Progenitor cell of endocrine pancreas (in vitro differentiated cells): ENCODE measurements at regions not wholly inside any gene's neighbourhood (a gene's known extent, or its start where the extent isn't known, plus 50 kb on each side); places are given as distances from the start of the nearest gene placed in this dataset.

Source experiments
- DNase-seq: peaks from one replicate; pipeline ENCODE4 v3.0.0; 2021; ENCODE audit warnings: low spot score; ENCODE audit not compliant: unreplicated experiment
- H3K27ac Mint-ChIP-seq: 2 replicates; pipeline ENCODE4 v1.8.0; 2021; ENCODE audit warnings: mild to moderate bottlenecking, moderate library complexity, mixed read lengths
- H3K27me3 Mint-ChIP-seq: 2 replicates; pipeline ENCODE4 v1.8.0; 2021; ENCODE audit warnings: mixed read lengths
- H3K36me3 Mint-ChIP-seq: 2 replicates; pipeline ENCODE4 v1.8.0; 2022; ENCODE audit warnings: mixed read lengths; ENCODE audit not compliant: insufficient read depth
- H3K4me1 Mint-ChIP-seq: 2 replicates; pipeline ENCODE4 v1.8.0; 2021; ENCODE audit warnings: low read depth, mixed read lengths
- H3K4me3 Mint-ChIP-seq: 2 replicates; pipeline ENCODE4 v1.8.0; 2021; ENCODE audit warnings: low read depth, mild to moderate bottlenecking, moderate library complexity, mixed read lengths
- H3K9me3 Mint-ChIP-seq: 2 replicates; pipeline ENCODE4 v1.8.0; 2021; ENCODE audit warnings: low read depth, mixed read lengths
- TF ChIP-seq, protein P1 (sequence below): fragments of 200-600 bp; sonication (generic); IDR thresholded peaks from one replicate; pipeline ENCODE4 v1.5.0; 2021; ENCODE audit warnings: antibody characterized with exemption, mild to moderate bottlenecking; ENCODE audit not compliant: unreplicated experiment

DNA sequence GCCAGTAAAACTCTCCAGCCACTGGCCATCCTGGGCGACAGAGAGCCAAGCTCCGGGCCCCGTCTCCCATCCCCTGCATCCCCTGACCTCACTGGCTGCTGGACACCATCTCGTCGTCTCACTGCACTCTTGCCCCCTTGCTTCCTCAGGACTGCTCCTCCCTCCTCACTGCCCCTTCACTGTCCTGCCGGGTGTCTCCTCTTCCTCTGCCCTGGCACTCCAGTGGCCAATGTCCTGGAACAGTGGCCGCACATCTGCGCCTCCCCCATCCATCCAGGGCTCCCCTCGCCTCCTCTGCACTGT lies 800.4 kb downstream of the BRD1 start:
- peak overlapping the region; percentile 12 for H3K27ac Mint-ChIP-seq
- H3K27me3 Mint-ChIP-seq, result peaks cover 31% of the 10 kb centered on the region
- TF ChIP-seq, protein P1, sequence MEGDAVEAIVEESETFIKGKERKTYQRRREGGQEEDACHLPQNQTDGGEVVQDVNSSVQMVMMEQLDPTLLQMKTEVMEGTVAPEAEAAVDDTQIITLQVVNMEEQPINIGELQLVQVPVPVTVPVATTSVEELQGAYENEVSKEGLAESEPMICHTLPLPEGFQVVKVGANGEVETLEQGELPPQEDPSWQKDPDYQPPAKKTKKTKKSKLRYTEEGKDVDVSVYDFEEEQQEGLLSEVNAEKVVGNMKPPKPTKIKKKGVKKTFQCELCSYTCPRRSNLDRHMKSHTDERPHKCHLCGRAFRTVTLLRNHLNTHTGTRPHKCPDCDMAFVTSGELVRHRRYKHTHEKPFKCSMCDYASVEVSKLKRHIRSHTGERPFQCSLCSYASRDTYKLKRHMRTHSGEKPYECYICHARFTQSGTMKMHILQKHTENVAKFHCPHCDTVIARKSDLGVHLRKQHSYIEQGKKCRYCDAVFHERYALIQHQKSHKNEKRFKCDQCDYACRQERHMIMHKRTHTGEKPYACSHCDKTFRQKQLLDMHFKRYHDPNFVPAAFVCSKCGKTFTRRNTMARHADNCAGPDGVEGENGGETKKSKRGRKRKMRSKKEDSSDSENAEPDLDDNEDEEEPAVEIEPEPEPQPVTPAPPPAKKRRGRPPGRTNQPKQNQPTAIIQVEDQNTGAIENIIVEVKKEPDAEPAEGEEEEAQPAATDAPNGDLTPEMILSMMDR, result no peak

DNA sequence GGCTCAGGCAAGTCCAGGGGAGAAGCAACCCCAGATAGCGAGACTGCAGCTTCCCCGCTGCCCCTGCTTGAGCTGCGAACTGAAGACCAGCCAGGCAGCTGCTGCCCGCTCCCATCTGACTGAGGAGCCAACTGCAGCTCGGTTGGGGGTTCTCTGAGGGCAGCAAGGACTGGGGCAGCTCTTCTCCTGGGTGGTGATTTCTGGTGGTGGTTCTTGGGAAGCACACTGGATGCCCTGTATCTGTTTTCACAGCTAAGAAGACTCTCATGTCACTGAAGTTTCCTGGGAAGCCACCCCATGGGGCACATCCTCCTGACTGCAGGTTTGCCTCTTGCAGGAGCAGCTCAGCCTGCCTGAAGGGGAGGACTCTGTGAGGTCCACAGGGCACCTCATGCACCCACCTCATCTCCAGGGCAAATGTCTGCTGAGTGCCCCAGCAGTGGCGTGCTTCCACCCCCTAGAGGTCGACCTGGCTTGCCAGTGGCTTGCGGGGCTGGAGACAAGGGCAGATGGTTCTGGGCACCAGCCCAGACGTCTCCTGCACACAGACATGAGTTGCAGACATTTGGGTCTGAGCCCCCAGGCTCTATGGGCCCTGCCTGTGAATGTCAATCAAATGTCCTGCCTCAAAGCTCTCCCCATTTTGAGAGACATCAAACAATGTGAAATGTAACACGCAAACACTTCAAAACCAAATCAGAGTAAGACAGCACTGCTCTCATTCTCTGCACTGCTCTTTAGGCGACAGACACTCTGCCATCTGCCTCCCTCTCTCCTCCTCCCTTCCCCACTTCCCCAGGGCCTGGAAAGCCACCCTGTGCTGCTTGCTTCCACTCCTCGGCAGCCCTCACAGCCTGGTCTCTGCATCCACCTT lies 800.9 kb downstream of the BRD1 start:
- no peaks in the 10 kb centered on the region for H3K36me3 Mint-ChIP-seq
- peaks cover 31% of the 10 kb centered on the region for H3K27me3 Mint-ChIP-seq
- no peak for DNase-seq
- no peak overlapping the region for H3K4me3 Mint-ChIP-seq
- TF ChIP-seq, protein P1, result no peak
- no peak overlapping the region for H3K27ac Mint-ChIP-seq
- H3K4me1 Mint-ChIP-seq, result peaks cover 7% of the 10 kb centered on the region
- H3K9me3 Mint-ChIP-seq, result no peaks in the 10 kb centered on the region

More for the DNA sequence above, 800.4 kb downstream of the BRD1 start:
- Mint-ChIP-seq H3K4me1 (peaks cover 7% of the 10 kb centered on the region), H3K9me3 (no peaks in the 10 kb centered on the region), H3K4me3 (no peak overlapping the region), H3K36me3 (no peaks in the 10 kb centered on the region)
- no peak for DNase-seq

GRCh38 chr22:49025791-49026493 lies 801.7 kb downstream of the BRD1 start:
- H3K36me3 Mint-ChIP-seq, result no peaks in the 10 kb centered on the region
- peaks cover 28% of the 10 kb centered on the region for H3K27me3 Mint-ChIP-seq
- peaks cover 7% of the 10 kb centered on the region for H3K4me1 Mint-ChIP-seq
- no peaks in the 10 kb centered on the region for H3K9me3 Mint-ChIP-seq
- H3K27ac Mint-ChIP-seq, result no peak overlapping the region
- DNase-seq, result no peak
- TF ChIP-seq, protein P1, result no peak
- no peak overlapping the region for H3K4me3 Mint-ChIP-seq

- Mint-ChIP-seq H3K4me3 (no peak overlapping the region), H3K27ac (no peak overlapping the region), H3K9me3 (no peaks in the 10 kb centered on the region), H3K36me3 (no peaks in the 10 kb centered on the region), H3K27me3 (peaks cover 25% of the 10 kb centered on the region), H3K4me1 (peaks cover 7% of the 10 kb centered on the region)
- TF ChIP-seq, protein P1, result no peak
- no peak for DNase-seq
Observed at GRCh38 chr22:49024775-49025440, 802.8 kb downstream of the BRD1 start.
